HEK293T (cell line): ENCODE measurements at regions not wholly inside any gene's neighbourhood (a gene's known extent, or its start where the extent isn't known, plus 50 kb on each side); places are given as distances from the start of the nearest gene placed in this dataset.

ENCODE experiments used
- BHLHE40 ChIP-seq: fragments of 450-650 bp; IDR thresholded peaks from 2 replicates; pipeline ENCODE4 v1.6.1; 2016; ENCODE audit warnings: mild to moderate bottlenecking, moderate library complexity, borderline replicate concordance
- FOXA1 ChIP-seq: fragments of 450-650 bp; IDR thresholded peaks from 2 replicates; pipeline ENCODE4 v1.6.1; 2016; ENCODE audit warnings: mild to moderate bottlenecking
- SP1 ChIP-seq: fragments of 450-650 bp; IDR thresholded peaks from 2 replicates; pipeline ENCODE4 v1.6.1; 2017
- TF ChIP-seq, protein P1 (sequence below): fragments of 450-650 bp; IDR thresholded peaks from 2 replicates; pipeline ENCODE4 v1.6.1; 2016

DNA sequence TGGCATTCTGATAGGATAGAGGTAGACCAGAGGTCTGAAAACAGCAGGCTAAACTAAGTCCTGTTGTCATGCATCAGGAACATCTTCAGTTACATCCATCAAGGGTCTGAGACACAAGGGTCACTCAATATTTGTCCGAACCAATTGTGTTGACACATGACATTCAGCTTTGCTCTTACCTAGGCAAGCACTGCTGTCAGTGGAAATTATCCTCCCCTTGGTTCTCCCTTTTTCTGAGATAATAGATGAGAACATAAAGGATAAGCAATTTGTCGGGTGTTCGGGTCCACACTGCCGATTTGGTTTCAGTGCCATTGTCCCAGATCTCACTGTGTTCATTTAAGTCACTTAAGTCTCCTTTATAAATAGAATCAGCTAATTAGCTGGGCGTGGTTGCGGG, 148.3 kb upstream of the MSX2 start:
- no peak for TF ChIP-seq SP1
- TF ChIP-seq BHLHE40: no peak
- TF ChIP-seq, protein P1, sequence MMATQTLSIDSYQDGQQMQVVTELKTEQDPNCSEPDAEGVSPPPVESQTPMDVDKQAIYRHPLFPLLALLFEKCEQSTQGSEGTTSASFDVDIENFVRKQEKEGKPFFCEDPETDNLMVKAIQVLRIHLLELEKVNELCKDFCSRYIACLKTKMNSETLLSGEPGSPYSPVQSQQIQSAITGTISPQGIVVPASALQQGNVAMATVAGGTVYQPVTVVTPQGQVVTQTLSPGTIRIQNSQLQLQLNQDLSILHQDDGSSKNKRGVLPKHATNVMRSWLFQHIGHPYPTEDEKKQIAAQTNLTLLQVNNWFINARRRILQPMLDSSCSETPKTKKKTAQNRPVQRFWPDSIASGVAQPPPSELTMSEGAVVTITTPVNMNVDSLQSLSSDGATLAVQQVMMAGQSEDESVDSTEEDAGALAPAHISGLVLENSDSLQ: no peak
- TF ChIP-seq FOXA1: no peak
